NCI-H1092 treated with DMSO at 0.1 percent for 48 hours (cell line): ENCODE measurements at regions not wholly inside any gene's neighbourhood (a gene's known extent, or its start where the extent isn't known, plus 50 kb on each side); places are given as distances from the start of the nearest gene placed in this dataset.

Source experiments
- DNase-seq: peaks from one replicate; lab custom pipeline; 2025; lab: John Stamatoyannopoulos, UW

GRCh38 chr1:11373895-11374747, 101.1 kb downstream of the UBIAD1 start:
- DNase-seq = no peak

- DNase-seq = no peak
Observed at GRCh38 chr1:11374748-11375110, 101.7 kb downstream of the UBIAD1 start.

GRCh38 chr1:11377001-11377583, 101.9 kb upstream of the DISP3 start:
- no peak for DNase-seq

GRCh38 chr1:11377954-11378353, 101.0 kb upstream of the DISP3 start:
- DNase-seq = no peak

GRCh38 chr1:11379851-11380250, 99.1 kb upstream of the DISP3 start:
- DNase-seq = no peak

- no peak for DNase-seq
Observed at GRCh38 chr1:11380500-11380899, 98.5 kb upstream of the DISP3 start.

- no peak for DNase-seq
Observed at GRCh38 chr1:11383553-11384169, 95.3 kb upstream of the DISP3 start.

- DNase-seq = no peak
Observed at GRCh38 chr1:11384170-11384554, 94.8 kb upstream of the DISP3 start.

- no peak for DNase-seq
Observed at GRCh38 chr1:11387829-11388228, 91.1 kb upstream of the DISP3 start.

- DNase-seq = no peak
Observed at GRCh38 chr1:11388617-11389016, 90.3 kb upstream of the DISP3 start.

- DNase-seq = no peak
Observed at GRCh38 chr1:11391327-11391726, 87.6 kb upstream of the DISP3 start.

- no peak for DNase-seq
Observed at GRCh38 chr1:11391886-11392285, 87.1 kb upstream of the DISP3 start.

- no peak for DNase-seq
Observed at GRCh38 chr1:11394592-11395245, 84.2 kb upstream of the DISP3 start.

GRCh38 chr1:11395616-11396015, 83.3 kb upstream of the DISP3 start:
- no peak for DNase-seq

GRCh38 chr1:11397151-11397901, 81.6 kb upstream of the DISP3 start:
- DNase-seq = no peak

- DNase-seq = no peak
Observed at GRCh38 chr1:11399250-11399649, 79.7 kb upstream of the DISP3 start.

GRCh38 chr1:11400155-11400554, 78.8 kb upstream of the DISP3 start:
- no peak for DNase-seq

- no peak for DNase-seq
Observed at GRCh38 chr1:11400567-11400966, 78.4 kb upstream of the DISP3 start.

GRCh38 chr1:11406845-11407244, 72.1 kb upstream of the DISP3 start:
- no peak for DNase-seq

- no peak for DNase-seq
Observed at GRCh38 chr1:11407301-11407994, 71.5 kb upstream of the DISP3 start.

GRCh38 chr1:11412141-11412540, 66.8 kb upstream of the DISP3 start:
- DNase-seq = peak; percentile 47
